ENCODE measurements at regions not wholly inside any gene's neighbourhood (a gene's known extent, or its start where the extent isn't known, plus 50 kb on each side); places are given as distances from the start of the nearest gene placed in this dataset.

DNA sequence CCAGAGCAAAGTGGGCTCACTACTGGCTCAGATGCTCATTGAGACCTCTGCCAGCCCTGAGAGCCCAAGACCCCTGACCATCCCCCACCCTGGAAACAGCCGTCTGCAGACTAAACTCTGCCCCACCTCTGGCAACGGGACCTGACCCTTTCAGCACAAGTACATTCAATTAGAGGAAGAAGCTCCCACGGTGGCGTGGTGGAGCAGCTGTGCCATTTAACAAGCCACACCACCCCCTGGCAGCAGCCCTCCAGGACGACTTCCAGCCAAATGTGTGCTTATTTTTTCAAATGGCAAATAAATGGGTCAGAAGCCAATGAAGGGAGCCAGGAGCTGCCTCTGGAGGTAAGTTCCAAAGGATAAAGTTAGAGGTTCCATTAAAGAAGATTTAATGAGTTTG, 226.7 kb downstream of the NPHP4 start:
- DNase-seq (ENCODE audit: extremely low spot score) = no peak
- ChIA-PET CTCF (no interaction called here), POLR2A (no interaction called here)
- no peak for TF ChIP-seq ARNT (IDR thresholded peaks at IDR 0.05)

DNA sequence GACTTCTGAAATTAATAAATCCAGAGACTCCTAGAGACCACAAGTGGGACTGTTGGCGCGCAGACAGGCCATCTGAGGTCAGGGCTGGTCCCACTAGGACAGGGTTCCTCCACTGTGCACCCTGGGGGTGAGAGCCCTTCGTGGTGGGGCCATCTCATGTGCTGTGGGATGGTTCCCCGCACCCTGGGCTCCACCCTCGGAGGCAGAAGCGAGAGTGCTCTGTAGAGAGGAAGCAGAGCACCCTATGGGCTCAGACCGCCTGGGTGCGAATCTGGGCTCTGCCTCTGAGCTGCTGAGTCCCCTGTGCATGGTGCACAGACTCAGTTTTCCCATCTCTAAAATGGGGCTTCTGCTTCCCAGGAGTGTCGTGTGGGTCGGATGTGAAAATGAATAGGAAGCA, 227.3 kb downstream of the NPHP4 start:
- TF ChIP-seq TARDBP (IDR thresholded peaks at IDR 0.05) = no peak
- TF ChIP-seq L3MBTL2 (conservative IDR thresholded peaks at IDR 0.05) = no peak
- no peak for TF ChIP-seq ARNT (IDR thresholded peaks at IDR 0.05)
- TF ChIP-seq FOXM1 (IDR thresholded peaks at IDR 0.05; ENCODE audit: borderline replicate concordance) = no peak
- TF ChIP-seq SUZ12 (IDR thresholded peaks at IDR 0.05) = no peak
- no peak for TF ChIP-seq HDGF (IDR thresholded peaks at IDR 0.05; ENCODE audit: borderline replicate concordance)
- TF ChIP-seq FOXK2 (IDR thresholded peaks at IDR 0.05) = no peak
- no peak for TF ChIP-seq SP1 (IDR thresholded peaks at IDR 0.05)
- no peak for TF ChIP-seq ZNF384 (IDR thresholded peaks at IDR 0.05)
- TF ChIP-seq, protein P1, sequence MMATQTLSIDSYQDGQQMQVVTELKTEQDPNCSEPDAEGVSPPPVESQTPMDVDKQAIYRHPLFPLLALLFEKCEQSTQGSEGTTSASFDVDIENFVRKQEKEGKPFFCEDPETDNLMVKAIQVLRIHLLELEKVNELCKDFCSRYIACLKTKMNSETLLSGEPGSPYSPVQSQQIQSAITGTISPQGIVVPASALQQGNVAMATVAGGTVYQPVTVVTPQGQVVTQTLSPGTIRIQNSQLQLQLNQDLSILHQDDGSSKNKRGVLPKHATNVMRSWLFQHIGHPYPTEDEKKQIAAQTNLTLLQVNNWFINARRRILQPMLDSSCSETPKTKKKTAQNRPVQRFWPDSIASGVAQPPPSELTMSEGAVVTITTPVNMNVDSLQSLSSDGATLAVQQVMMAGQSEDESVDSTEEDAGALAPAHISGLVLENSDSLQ (IDR thresholded peaks at IDR 0.05) = no peak
- no peak for TF ChIP-seq ELF4 (IDR thresholded peaks at IDR 0.05)
- TF ChIP-seq CTBP1 (IDR thresholded peaks at IDR 0.05; ENCODE audit: borderline replicate concordance) = no peak
- TF ChIP-seq NFRKB (IDR thresholded peaks at IDR 0.05) = no peak
- TF ChIP-seq FOXA1 (IDR thresholded peaks at IDR 0.05) = no peak
- TF ChIP-seq LEF1 (IDR thresholded peaks at IDR 0.05; ENCODE audit: borderline replicate concordance) = no peak
- no peak for DNase-seq (ENCODE audit: extremely low spot score)
- CTCF ChIA-PET = no interaction called here
- POLR2A ChIA-PET = no interaction called here

DNA sequence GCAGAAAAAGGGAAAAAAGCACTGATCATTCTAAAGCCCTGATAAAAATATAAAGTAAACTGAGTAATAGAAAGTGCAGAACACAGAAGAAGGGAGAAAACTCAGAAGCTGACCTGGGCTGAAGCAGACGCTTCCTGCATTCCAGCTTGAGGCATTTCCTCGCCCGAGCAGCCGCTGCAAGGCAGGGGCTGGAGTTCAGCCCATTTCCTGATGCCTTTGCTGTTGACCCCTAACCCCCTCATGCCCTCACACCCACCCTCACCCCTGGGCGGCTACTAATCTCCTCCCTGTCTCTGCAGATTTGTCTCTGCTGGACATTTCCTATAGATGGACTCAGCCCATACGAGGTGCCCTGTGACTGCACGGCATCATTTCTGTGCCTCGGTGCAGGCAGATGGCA, 227.8 kb downstream of the NPHP4 start:
- TF ChIP-seq FOXA1 (IDR thresholded peaks at IDR 0.05) = no peak
- TF ChIP-seq ARNT (IDR thresholded peaks at IDR 0.05) = no peak
- TF ChIP-seq TARDBP (IDR thresholded peaks at IDR 0.05) = no peak
- no peak for TF ChIP-seq SP1 (IDR thresholded peaks at IDR 0.05)
- TF ChIP-seq BHLHE40 (IDR thresholded peaks at IDR 0.05; ENCODE audit: borderline replicate concordance) = no peak
- TF ChIP-seq ELF4 (IDR thresholded peaks at IDR 0.05) = no peak
- TF ChIP-seq ZNF384 (IDR thresholded peaks at IDR 0.05) = no peak
- no peak for TF ChIP-seq FOXK2 (IDR thresholded peaks at IDR 0.05)
- TF ChIP-seq L3MBTL2 (conservative IDR thresholded peaks at IDR 0.05) = no peak
- TF ChIP-seq, protein P1 (IDR thresholded peaks at IDR 0.05) = no peak
- no peak for TF ChIP-seq FOXM1 (IDR thresholded peaks at IDR 0.05; ENCODE audit: borderline replicate concordance)
- TF ChIP-seq HDGF (IDR thresholded peaks at IDR 0.05; ENCODE audit: borderline replicate concordance) = no peak
- TF ChIP-seq NFRKB (IDR thresholded peaks at IDR 0.05) = no peak
- TF ChIP-seq CTBP1 (IDR thresholded peaks at IDR 0.05; ENCODE audit: borderline replicate concordance) = no peak
- no peak for TF ChIP-seq LEF1 (IDR thresholded peaks at IDR 0.05; ENCODE audit: borderline replicate concordance)
- TF ChIP-seq SUZ12 (IDR thresholded peaks at IDR 0.05) = no peak
- ChIA-PET CTCF (no interaction called here), POLR2A (no interaction called here)
- DNase-seq (ENCODE audit: extremely low spot score) = no peak

DNA sequence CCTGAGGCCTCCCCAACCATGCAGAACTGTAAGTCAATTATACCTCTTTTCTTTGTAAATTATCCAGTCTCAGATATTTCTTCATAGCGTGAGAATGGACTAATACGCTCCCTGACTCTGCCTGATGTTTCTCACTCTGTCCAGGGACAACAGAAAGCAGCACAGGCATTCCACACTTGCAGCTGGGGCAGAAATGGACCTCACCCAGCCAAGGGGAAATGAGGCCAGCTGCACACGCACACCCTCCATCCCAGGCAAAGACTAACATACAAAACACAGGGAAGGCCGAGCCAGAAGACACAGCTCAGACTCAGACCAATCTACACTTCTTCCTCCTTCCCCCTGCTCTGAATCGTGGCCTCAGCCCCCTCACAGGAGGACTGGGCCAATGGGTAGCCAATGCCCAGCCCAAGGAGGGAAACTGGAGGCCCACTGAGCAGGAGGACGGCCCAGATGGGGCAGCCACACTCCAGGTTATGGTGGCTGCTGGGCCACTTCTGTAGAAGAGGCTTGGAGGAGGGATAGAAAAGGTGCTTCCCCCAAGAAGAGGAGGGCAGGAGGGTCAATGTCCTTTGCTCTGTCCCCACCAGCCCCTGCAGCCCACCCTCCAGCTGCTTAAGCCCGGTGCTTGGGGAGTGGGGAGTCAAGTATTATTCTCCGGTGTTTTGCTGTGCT, 228.4 kb downstream of the NPHP4 start:
- no peak for DNase-seq (ENCODE audit: extremely low spot score)
- CTCF ChIA-PET = no interaction called here
- POLR2A ChIA-PET = no interaction called here
- TF ChIP-seq CTBP1 (IDR thresholded peaks at IDR 0.05; ENCODE audit: borderline replicate concordance) (no peak), FOXK2 (IDR thresholded peaks at IDR 0.05) (no peak), HDGF (IDR thresholded peaks at IDR 0.05; ENCODE audit: borderline replicate concordance) (no peak), SUZ12 (IDR thresholded peaks at IDR 0.05) (no peak), SP1 (IDR thresholded peaks at IDR 0.05) (no peak), ZNF384 (IDR thresholded peaks at IDR 0.05) (no peak), FOXM1 (IDR thresholded peaks at IDR 0.05; ENCODE audit: borderline replicate concordance) (no peak), FOXA1 (IDR thresholded peaks at IDR 0.05) (no peak)

DNA sequence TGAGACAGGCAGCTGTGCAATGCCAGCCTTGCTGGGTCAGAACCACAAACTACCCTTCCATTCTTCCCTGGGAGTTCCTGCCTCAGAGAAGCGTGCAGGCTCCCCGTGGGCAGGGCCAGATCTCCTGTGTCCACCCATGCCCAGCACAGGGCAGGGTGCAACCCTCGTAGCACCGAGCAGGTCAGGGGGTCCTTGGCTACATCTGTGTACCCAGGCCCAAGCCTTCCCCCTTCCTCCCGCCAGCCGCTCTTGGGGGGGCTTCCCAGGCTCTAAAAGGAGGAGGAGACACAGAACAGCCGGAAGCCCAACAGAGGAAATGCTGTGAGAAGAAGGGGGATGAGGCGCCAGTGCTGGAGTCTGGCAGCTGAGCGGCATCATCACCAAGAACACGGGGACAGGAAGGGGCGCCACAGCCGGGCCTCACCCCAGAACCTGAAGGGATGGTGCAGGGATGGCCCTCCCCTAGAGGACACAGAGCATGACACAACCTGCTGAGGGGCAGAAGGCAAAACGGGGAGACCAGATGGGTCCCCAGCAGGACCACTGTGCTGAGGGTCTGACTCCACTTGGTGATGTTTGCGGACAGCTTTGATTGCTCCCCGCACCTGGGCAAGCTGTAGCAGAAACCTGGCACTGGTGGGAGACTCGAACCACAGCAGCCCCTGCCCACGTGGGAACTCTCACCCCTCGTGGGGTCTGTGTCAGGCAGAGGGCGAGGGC, 233.2 kb downstream of the NPHP4 start:
- CTCF ChIA-PET = no interaction called here
- no peak for DNase-seq (ENCODE audit: extremely low spot score)
- TF ChIP-seq TARDBP (IDR thresholded peaks at IDR 0.05) = no peak
- TF ChIP-seq ELF4 (IDR thresholded peaks at IDR 0.05) = no peak
- no peak for TF ChIP-seq LEF1 (IDR thresholded peaks at IDR 0.05; ENCODE audit: borderline replicate concordance)
- no peak for TF ChIP-seq NFRKB (IDR thresholded peaks at IDR 0.05)
- TF ChIP-seq, protein P1 (IDR thresholded peaks at IDR 0.05) = no peak
- TF ChIP-seq CTBP1 (IDR thresholded peaks at IDR 0.05; ENCODE audit: borderline replicate concordance) = no peak
- TF ChIP-seq SP1 (IDR thresholded peaks at IDR 0.05) = no peak
- no peak for TF ChIP-seq FOXK2 (IDR thresholded peaks at IDR 0.05)
- TF ChIP-seq ZNF384 (IDR thresholded peaks at IDR 0.05) = no peak
- no peak for TF ChIP-seq L3MBTL2 (conservative IDR thresholded peaks at IDR 0.05)
- TF ChIP-seq FOXA1 (IDR thresholded peaks at IDR 0.05) = no peak
- no peak for TF ChIP-seq BHLHE40 (IDR thresholded peaks at IDR 0.05; ENCODE audit: borderline replicate concordance)
- TF ChIP-seq HDGF (IDR thresholded peaks at IDR 0.05; ENCODE audit: borderline replicate concordance) = no peak
- TF ChIP-seq FOXM1 (IDR thresholded peaks at IDR 0.05; ENCODE audit: borderline replicate concordance) = no peak
- no peak for TF ChIP-seq ARNT (IDR thresholded peaks at IDR 0.05)
- TF ChIP-seq SUZ12 (IDR thresholded peaks at IDR 0.05) = no peak
- POLR2A ChIA-PET = no interaction called here

All from HEK293T (cell line).